Ramos (cell line): ENCODE measurements at regions not wholly inside any gene's neighbourhood (a gene's known extent, or its start where the extent isn't known, plus 50 kb on each side); places are given as distances from the start of the nearest gene placed in this dataset.
"Not testable (repeated sequence)": the region's sequence is repeated elsewhere in the genome, so short reads cannot be mapped to it uniquely, and the experiment has no call there.

Source experiments
- in situ Hi-C: fragments of 300-500 bp; cut with MboI; formaldehyde crosslinking; loops from one replicate; pipeline ENCODE4 v1.14.3; 2022; ENCODE audit warnings: low sequenced_read_pairs; ENCODE audit not compliant: unreplicated experiment

DNA sequence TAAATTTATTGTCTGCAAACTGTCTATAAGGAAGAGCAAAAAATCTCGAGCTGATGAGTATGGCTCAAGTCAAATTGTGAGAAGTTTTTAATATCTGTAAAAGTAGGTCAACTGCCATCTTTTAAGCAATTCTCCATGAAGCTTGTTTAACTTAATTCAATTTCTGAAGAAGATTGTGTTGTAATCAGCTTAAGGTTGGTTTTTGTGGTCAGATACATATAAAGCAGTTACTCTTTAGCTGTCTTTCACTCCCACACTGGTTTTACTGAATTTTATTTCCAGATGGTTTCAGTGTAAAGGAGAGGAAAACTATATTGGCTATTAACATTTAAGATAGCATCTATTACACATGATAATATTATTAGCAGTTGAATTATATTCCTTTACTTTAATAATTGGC is 1165.1 kb downstream of the SLC16A7 start:
- in situ Hi-C loops, result no loop called here

DNA sequence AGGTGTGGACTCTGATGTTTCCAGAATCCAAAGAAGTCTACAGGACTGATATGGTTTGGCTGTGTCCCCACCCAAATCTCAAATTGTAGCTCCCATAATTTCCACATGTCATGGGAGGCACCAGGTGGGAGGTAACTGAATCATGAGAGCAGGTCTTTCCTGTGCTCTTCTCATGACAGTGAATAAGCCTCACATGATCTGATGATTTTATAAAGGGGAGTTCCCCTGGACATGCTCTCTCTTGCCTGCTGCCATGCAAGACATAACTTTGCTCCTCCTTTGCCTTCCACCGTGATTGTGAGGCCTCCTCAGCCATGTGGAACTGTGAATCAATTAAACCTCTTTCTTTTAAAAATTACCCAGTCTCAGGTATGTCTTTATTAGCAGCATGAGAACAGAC is 1205.3 kb downstream of the SLC16A7 start:
- in situ Hi-C loops, result not testable (repeated sequence)

- in situ Hi-C loops, result no loop called here
These were observed 1207.3 kb downstream of the SLC16A7 start for GRCh38 chr12:60803147-60803546.

GRCh38 chr12:60805364-60805763 is 1209.5 kb downstream of the SLC16A7 start:
- in situ Hi-C loops, result no loop called here

DNA sequence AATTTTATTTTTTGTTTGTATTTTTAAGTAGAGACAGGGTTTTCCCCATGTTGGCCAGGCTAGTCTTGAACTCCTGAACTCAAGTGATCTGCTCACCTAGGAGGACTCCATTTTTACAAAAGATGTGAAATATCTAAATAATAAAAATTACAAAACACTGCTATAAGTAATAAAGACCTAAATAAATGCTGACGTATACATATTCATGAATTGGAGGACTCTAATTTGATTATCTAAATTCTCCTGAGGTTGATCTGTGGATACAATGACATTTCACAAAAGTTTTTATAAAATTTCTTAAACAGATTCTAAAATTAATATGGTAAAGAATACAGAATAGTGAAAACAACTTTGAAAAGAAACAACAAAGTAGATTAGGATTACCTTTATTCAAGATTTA is 1224.0 kb downstream of the SLC16A7 start:
- in situ Hi-C loops, result no loop called here

GRCh38 chr12:60822580-60822979 is 1226.8 kb downstream of the SLC16A7 start:
- in situ Hi-C loops, result no loop called here

DNA sequence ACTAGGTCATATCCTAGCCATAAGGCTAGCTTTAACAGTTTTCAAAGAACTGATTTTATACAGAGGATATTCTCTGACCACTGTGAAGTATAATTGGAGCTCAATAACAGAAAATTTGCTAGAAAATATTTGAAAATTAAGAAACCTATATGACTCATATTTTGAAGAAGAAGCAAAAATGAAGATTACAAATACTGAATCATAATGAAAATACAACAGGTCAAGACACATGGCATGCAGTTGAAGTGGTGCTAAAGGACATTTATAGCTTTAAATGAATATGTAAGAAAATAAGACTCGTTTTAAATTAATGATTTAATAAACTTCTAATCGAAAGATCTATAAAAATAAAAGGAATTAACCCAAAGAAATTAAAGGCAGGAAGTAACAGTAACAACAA is 1234.6 kb downstream of the SLC16A7 start:
- in situ Hi-C loops, result no loop called here

DNA sequence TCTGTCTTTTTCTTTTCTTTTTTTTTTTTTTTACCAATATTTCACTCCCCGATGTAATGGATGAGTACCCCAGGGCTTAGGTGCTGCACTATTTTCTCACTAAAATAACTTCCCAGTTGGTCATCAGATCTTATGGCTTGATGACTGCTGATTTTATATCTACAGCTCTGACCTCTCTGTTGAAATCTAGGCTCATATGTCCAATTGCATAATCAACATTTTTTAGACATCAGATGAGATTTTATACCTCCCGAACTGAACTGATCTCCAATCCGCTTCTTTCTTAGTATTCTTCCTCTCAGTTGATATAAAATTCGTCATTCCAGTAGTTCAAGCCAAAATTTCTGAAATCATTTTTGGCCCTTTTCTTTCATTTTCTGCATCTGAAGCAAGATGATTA is 1236.5 kb downstream of the SLC16A7 start:
- in situ Hi-C loops, result no loop called here

DNA sequence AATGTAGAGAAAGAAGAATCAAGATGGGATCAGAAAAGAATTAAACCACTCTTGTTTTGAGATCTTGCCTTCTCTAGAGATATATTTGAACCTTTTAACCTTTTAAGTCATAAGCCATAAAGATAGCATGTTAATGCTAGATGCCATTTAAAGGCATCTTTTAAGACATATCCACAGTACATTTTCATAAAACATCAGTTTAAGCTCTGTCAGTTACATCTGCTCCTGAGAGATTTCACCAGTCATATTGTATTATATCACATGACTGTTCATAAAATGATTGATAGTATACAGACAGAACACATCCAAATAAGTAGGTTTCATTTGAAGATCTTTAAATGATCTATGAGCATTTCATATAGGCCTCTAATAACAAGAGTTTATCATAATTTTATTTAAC is 1238.5 kb downstream of the SLC16A7 start:
- in situ Hi-C loops, result no loop called here

- in situ Hi-C loops, result no loop called here
These were observed 1239.0 kb downstream of the SLC16A7 start for GRCh38 chr12:60834806-60835205.

- in situ Hi-C loops, result no loop called here
These were observed 1240.8 kb downstream of the SLC16A7 start for GRCh38 chr12:60836651-60837050.

DNA sequence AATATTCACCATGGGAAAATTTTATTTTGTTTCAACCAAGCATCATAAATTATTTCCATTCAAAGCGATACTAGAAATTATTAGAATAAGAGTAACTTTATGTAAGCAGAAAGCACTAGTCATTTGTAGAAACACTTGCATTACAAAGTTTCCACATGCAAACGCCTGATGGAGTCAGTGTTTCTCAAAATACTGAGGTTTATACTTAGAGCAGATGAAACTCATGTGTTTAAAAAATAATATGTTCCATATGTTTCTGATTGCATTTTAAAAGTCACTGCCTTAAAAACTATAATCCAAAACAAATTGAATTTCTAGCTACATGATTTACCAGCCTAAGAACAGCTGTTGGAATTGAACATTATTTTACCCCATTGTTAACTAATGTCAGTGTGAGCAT is 1246.4 kb downstream of the SLC16A7 start:
- in situ Hi-C loops, result no loop called here

GRCh38 chr12:60844101-60844500 is 1248.3 kb downstream of the SLC16A7 start:
- in situ Hi-C loops, result no loop called here

DNA sequence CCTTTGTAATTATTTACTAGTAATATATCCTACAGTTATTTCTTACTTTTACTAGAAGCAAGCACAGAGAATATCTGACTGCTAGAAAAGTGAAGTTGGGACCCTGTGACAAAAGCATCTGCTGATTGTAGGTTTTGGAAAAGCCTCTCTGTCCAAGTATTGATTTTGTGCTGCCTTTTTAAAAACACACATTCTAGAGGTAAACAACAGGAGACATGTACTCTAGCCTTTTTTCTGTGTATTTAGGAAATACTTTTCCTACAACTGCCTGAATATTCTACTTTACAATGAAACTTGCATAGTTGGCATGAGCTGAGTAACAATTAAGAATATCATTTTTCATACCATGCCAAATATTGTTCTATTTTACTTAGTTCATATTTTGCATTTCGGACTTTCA is 1249.0 kb downstream of the SLC16A7 start:
- in situ Hi-C loops, result no loop called here

- in situ Hi-C loops, result no loop called here
These were observed 1249.9 kb downstream of the SLC16A7 start for GRCh38 chr12:60845696-60846095.

- in situ Hi-C loops, result no loop called here
These were observed 1251.5 kb downstream of the SLC16A7 start for GRCh38 chr12:60847281-60847680.

DNA sequence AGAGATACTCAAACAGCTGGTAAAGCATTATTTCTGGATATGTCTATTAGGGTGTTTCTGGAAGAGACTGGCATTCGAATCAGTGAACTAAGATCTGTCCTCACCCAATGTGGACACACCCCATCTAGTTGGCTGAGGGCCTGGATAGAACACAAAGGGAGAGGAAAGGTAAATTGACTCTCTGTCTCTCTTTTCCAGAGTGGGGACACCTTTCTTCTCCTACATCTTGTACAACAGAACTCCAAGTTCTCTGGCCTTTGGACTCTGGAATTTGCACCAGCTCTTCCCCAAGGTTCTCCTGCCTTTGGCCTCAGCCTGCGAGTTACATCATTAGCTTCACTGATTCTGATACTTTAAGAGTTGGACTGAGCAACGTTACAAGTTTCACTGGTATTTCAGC is 1253.9 kb downstream of the SLC16A7 start:
- in situ Hi-C loops, result no loop called here

- in situ Hi-C loops, result no loop called here
These were observed 1257.6 kb downstream of the SLC16A7 start for GRCh38 chr12:60853407-60853806.

DNA sequence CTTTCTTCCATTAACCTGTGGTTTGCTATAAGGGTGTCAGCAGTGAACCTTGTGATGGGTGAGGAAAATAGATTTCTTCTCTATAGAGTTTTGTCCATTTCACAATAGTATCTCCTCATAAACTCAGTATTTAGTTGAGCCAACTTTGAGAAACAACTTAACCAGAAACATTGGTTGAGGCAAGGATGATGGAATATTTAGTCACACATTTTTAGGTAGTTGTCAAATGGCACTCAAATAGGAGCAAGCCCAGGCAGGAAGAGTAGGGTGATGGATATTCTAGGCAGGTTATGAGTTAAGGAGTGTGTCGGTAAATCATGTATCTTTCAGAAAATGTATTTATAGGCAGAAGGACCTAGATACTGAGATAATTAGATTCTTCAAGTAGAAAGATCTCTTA is 1267.6 kb downstream of the SLC16A7 start:
- in situ Hi-C loops, result no loop called here

DNA sequence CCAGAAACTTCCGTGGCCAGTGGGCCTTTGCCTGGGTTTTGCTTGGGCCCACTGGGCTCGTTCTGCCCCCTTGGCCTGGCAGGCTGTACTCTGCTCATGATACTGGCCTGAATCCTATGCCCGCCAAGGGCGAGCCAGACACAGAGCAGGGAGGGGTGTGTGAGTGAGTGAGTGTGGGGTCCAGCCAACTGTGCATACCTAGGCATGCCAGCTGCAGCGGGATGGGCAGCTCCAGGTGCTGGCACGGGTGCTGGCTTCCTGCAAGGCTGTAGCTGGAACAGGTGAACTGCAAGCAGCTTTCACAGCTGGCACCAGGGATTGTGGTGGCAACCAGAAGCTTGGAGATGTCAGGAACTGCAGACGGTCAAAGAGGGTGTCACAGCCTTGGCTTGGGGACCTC is 1276.4 kb downstream of the SLC16A7 start:
- in situ Hi-C loops, result no loop called here

- in situ Hi-C loops, result no loop called here
These were observed 1277.3 kb downstream of the SLC16A7 start for GRCh38 chr12:60872850-60873713.

DNA sequence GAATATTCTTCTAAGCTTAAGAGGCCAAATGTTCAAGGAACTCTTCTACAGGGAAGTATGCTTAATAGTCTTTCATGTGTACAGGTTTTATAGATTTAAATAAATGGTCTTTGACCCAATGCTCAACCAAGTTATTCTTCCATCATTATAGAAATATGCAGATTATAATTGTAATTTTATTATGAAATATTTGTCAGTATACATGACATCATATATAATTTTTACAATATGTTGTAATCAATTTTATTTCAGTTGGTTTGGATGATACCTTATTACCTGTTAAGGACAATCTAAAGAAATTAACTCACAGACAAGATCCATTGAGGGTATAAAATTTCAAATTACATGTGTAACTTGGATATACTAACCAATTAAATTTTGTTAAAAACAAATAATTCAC is 1278.3 kb downstream of the SLC16A7 start:
- in situ Hi-C loops, result no loop called here
